Adrenal gland (tissue), 9 donors: ENCODE measurements at regions not wholly inside any gene's neighbourhood (a gene's known extent, or its start where the extent isn't known, plus 50 kb on each side); places are given as distances from the start of the nearest gene placed in this dataset.

Source experiments
- DNase-seq, 7 donors: peaks; one replicate each; pipeline ENCODE4 v3.0.0-alpha.2; 2019 to 2020
- H3K27ac ChIP-seq, 5 donors: fragments of 200-600 bp; sonication (generic) in 4 of 5; 1 replicate in 3 of 5; 2 replicates in 2 of 5; pipeline versions ENCODE4 v1.5.1 to v1.8.0; 2016 to 2020; ENCODE audit warnings: mild to moderate bottlenecking in 1 of 5
- H3K27me3 ChIP-seq: fragments of 200-600 bp; 2 replicates; pipeline ENCODE4 v1.8.0; 2021
- H3K36me3 ChIP-seq, 2 donors: fragments of 200-600 bp; replicated peaks in 1 of 2; 1 replicate in 1 of 2; 2 replicates in 1 of 2; pipeline versions ENCODE4 v1.5.1 to v1.8.0; 2018 to 2022
- H3K4me1 ChIP-seq, 2 donors: fragments of 200-600 bp; replicated peaks in 1 of 2; 1 replicate in 1 of 2; 2 replicates in 1 of 2; pipeline versions ENCODE4 v1.5.1 to v1.8.0; 2018 to 2021
- H3K4me3 ChIP-seq, 4 donors: fragments of 200-600 bp; sonication (generic) in 3 of 4; one replicate each; pipeline ENCODE4 v1.5.1; 2016 to 2018
- H3K9me3 ChIP-seq, 3 donors: fragments of 200-600 bp; sonication (generic) in 1 of 3; replicated peaks in 1 of 3; 1 replicate in 2 of 3; 2 replicates in 1 of 3; pipeline versions ENCODE4 v1.5.1 to v1.8.0; 2016 to 2021
- POLR2A ChIP-seq, 2 donors: fragments of 450-650 bp; IDR thresholded peaks; one replicate each; pipeline ENCODE4 v1.6.1; 2017; ENCODE audit warnings: antibody characterized with exemption in 2 of 2, mild to moderate bottlenecking in 2 of 2, moderate library complexity in 1 of 2
- WGBS, 4 donors: extraction: QIAGEN DNeasy Blood & Tissue Kit in 2 of 4; methylation state at CpG; one replicate each; pipeline versions ENCODE4 v1.1.5 to v1.1.7; 2013 to 2017; 5-methylcytosine and 5-hydroxymethylcytosine counted together
- intact Hi-C, 2 donors: fragments of 100-400 bp; cut with DNase I; formaldehyde crosslinking; loops; one replicate each; pipeline versions ENCODE4 v1.14.1 to v1.15.0; 2022 to 2023
- TF ChIP-seq, protein P1 (sequence below), 6 experiments: fragments of 450-650 bp in 4 of 6; fragments of 200-600 bp in 2 of 6; sonication (generic) in 1 of 6; IDR thresholded peaks; 1 replicate in 5 of 6; 2 replicates in 1 of 6; pipeline versions ENCODE4 v1.5.1 to v1.8.0; 2016 to 2021; ENCODE audit warnings: antibody characterized with exemption in 6 of 6, mild to moderate bottlenecking in 2 of 6, moderate library complexity in 1 of 6
- donor health status: healthy with polysubstance abuse.
- donor health status: Bipolar disorder and iron deficiency.
- donor health status: DM: yes; HTN: yes; CAD: no.
- donor health status: DM: no; HTN: no; CAD: no.
- donor health status: DM: no; HTN: no; CAD: no.

DNA sequence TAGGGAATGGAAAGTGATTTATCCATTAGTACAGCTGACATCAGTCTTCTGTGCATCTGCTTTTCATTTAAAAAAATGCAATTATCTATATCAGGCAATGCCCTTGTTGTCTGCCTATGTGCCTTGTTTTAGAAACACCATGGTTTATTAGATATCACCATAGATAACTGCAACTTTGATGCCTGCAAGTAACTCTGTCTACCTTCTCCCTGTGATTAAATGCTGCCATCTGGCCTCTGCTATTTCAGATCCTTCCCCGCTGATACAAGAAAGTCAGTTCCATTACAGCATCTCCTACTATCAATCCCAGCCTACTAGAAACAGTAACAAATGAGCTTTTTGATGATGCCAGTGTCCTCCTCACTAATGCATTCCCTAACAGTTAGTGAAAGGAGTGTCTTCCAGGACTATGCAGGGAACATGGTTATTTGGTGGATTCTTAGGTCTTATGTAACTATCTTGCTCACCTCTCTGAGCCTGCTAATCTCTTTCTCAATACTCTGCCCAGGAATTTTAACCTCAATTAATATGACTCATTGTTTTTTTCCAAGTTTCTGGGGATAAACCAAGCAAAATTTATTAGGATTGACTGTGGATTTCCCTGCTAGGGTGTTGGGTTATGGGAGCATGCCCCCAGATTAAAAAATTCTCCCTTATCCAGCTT, 444.9 kb downstream of the RAPGEF2 start:
- intact Hi-C loops, result no loop called here
- Histone ChIP-seq H3K27ac (no peak overlapping the region), H3K4me1 (no peaks in the 10 kb centered on the region), H3K4me3 (no peak overlapping the region), H3K27me3 (no peaks in the 10 kb centered on the region), H3K9me3 (no peaks in the 10 kb centered on the region), H3K36me3 (no peaks in the 10 kb centered on the region)
- 86 to 97% (median 94%) methylated on average over 1 of the region's 1 CpG for WGBS, 4 donors
- DNase-seq, result no peak
- TF ChIP-seq, protein P1, sequence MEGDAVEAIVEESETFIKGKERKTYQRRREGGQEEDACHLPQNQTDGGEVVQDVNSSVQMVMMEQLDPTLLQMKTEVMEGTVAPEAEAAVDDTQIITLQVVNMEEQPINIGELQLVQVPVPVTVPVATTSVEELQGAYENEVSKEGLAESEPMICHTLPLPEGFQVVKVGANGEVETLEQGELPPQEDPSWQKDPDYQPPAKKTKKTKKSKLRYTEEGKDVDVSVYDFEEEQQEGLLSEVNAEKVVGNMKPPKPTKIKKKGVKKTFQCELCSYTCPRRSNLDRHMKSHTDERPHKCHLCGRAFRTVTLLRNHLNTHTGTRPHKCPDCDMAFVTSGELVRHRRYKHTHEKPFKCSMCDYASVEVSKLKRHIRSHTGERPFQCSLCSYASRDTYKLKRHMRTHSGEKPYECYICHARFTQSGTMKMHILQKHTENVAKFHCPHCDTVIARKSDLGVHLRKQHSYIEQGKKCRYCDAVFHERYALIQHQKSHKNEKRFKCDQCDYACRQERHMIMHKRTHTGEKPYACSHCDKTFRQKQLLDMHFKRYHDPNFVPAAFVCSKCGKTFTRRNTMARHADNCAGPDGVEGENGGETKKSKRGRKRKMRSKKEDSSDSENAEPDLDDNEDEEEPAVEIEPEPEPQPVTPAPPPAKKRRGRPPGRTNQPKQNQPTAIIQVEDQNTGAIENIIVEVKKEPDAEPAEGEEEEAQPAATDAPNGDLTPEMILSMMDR (IDR thresholded peaks at IDR 0.05), result no peak
- TF ChIP-seq POLR2A (IDR thresholded peaks at IDR 0.05), result no peak

DNA sequence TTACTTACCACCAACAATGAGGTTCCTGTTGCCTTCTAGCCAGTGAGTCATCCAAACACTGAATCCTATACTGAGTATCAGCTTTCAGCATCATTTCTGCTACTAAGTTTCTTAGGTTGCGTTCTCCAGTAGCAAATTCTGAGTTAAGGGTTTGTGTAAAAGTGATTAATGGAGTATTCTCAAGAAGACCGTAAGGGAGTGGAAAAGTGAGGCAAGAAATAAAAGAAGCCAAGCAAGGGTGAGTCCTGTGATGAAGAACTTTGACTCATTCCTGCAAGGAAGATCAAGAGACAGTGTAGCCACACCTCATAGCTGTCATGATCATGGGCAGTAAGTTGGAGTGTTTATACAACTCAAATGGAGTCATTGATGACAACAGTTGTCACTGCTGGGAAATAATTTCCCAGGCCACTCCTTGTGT, 446.2 kb downstream of the RAPGEF2 start:
- H3K27ac ChIP-seq, result no peak overlapping the region
- 84 to 92% (median 89%) methylated on average over 2 of the region's 2 CpGs for WGBS, 4 donors
- no peak overlapping the region for H3K4me3 ChIP-seq
- intact Hi-C loops, result no loop called here
- TF ChIP-seq POLR2A (IDR thresholded peaks at IDR 0.05), result no peak
- TF ChIP-seq, protein P1 (IDR thresholded peaks at IDR 0.05), result no peak
- no peaks in the 10 kb centered on the region for H3K36me3 ChIP-seq
- no peak for DNase-seq
- H3K4me1 ChIP-seq, result no peaks in the 10 kb centered on the region
- H3K27me3 ChIP-seq, result no peaks in the 10 kb centered on the region
- no peaks in the 10 kb centered on the region for H3K9me3 ChIP-seq

DNA sequence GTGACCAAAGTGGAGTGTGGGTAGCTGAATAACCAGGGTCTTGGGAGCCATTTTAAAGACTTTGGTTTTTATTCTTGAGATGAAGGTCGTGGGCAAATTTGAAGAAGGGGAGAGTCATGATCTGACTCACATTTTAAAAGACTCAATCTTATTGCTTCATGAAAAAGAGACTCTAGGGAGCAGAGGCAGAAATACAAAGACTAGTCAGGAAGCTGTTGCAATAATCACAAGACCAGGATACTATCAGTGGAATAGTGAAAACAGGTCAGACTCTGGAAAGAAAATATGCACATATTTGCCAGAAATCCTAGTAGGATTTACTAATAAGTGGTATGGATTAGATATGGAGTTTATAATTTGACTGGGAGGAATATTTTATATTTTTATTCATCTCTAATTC, 448.4 kb downstream of the RAPGEF2 start:
- intact Hi-C loops, result no loop called here
- no peak for TF ChIP-seq POLR2A (IDR thresholded peaks at IDR 0.05)
- TF ChIP-seq, protein P1 (IDR thresholded peaks at IDR 0.05), result no peak
- Histone ChIP-seq H3K27ac (no peak overlapping the region), H3K27me3 (no peaks in the 10 kb centered on the region), H3K4me3 (no peak overlapping the region), H3K36me3 (no peaks in the 10 kb centered on the region), H3K4me1 (no peaks in the 10 kb centered on the region), H3K9me3 (no peaks in the 10 kb centered on the region)
- WGBS, 4 donors, result 47 to 57% (median 48%) methylated on average over 1 of the region's 1 CpG
- no peak for DNase-seq

DNA sequence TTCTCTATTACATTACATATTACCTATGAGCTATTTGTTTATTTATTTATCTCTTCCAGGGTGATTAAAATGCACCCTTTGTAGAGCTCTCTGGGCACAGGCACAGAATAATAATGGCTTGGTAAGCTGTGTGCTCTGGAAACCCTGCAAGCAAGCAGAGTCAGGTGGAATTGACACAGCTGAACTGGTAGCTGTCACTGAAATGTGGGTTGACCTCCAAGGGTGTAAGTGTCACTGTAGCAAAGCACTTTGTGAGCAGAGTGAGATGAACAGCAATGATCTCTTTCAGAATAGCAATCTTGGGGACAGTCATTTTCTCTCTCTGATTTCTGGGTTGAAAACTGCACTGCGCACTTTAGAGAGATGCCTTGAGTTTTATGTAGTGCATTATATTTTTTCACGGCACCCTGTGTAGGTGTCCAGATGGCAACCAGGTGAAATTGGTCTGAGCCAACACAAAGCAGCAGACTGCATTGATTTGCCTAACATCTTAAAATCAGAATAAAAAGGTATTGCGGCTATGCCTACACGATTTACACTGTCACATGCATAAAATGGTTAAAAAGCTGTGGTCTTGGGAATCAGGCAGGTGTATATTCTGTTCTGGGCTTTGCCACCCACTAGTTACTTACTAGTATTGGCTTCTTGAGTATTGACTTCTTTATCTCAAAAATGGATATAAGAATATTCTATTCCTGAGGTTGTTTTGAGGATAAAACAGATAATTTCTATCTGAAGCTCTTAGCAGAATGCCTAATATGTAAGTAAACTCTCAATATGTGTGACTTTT, 450.3 kb downstream of the RAPGEF2 start:
- no peak for DNase-seq
- 78 to 93% (median 86%) methylated on average over 4 of the region's 4 CpGs for WGBS, 4 donors
- Histone ChIP-seq H3K36me3 (no peaks in the 10 kb centered on the region), H3K4me3 (no peak overlapping the region), H3K27me3 (no peaks in the 10 kb centered on the region), H3K27ac (no peak overlapping the region), H3K9me3 (no peaks in the 10 kb centered on the region), H3K4me1 (no peaks in the 10 kb centered on the region)
- intact Hi-C loops, result no loop called here
- TF ChIP-seq, protein P1 (IDR thresholded peaks at IDR 0.05), result no peak
- TF ChIP-seq POLR2A (IDR thresholded peaks at IDR 0.05), result no peak
